GM23338 (cell line): ENCODE measurements at regions not wholly inside any gene's neighbourhood (a gene's known extent, or its start where the extent isn't known, plus 50 kb on each side); places are given as distances from the start of the nearest gene placed in this dataset.
A peak's percentile ranks its signal among the peaks of the same experiment; 100 is the strongest.

Experiments
- ATAC-seq: fragments of 200-7000 bp; cut with Tn5 transposase; 3 replicates; pipeline ENCODE4 v1.9.1; 2020
- DNase-seq: peaks from one replicate; pipeline ENCODE4 v3.0.0-alpha.2; 2015; ENCODE audit warnings: low spot score
- H2AFZ ChIP-seq: fragments of 200-600 bp; sonication (generic); 2 replicates; pipeline ENCODE4 v1.8.0; 2016; ENCODE audit warnings: antibody characterized with exemption, mild to moderate bottlenecking, moderate library complexity
- H3F3A ChIP-seq: fragments of 200-600 bp; sonication (generic); replicated peaks from 2 replicates; pipeline ENCODE4 v1.8.0; 2017; ENCODE audit warnings: antibody characterized with exemption, mixed run types, low read depth
- H3K27ac ChIP-seq: fragments of 200-600 bp; sonication (generic); 2 replicates; pipeline ENCODE4 v1.6.1; 2016; ENCODE audit warnings: low read depth
- H3K27me3 ChIP-seq: fragments of 200-600 bp; sonication (generic); 2 replicates; pipeline ENCODE4 v1.8.0; 2016; ENCODE audit warnings: mild to moderate bottlenecking, mixed run types, moderate library complexity; ENCODE audit not compliant: insufficient read depth
- H3K36me3 ChIP-seq: fragments of 200-600 bp; sonication (generic); 2 replicates; pipeline ENCODE4 v1.8.0; 2016; ENCODE audit warnings: mild to moderate bottlenecking; ENCODE audit not compliant: insufficient read depth
- H3K4me1 ChIP-seq: fragments of 200-600 bp; sonication (generic); 2 replicates; pipeline ENCODE4 v1.8.0; 2016; ENCODE audit warnings: mild to moderate bottlenecking, moderate library complexity; ENCODE audit not compliant: insufficient read depth
- H3K4me2 ChIP-seq: fragments of 200-600 bp; sonication (generic); 2 replicates; pipeline ENCODE4 v1.7.1; 2017; ENCODE audit warnings: mixed run types
- H3K4me3 ChIP-seq: fragments of 200-600 bp; sonication (generic); 2 replicates; pipeline ENCODE4 v1.6.1; 2016; ENCODE audit warnings: mixed run types
- H3K79me2 ChIP-seq: fragments of 200-600 bp; sonication (generic); replicated peaks from 2 replicates; pipeline ENCODE4 v1.8.0; 2017; ENCODE audit warnings: mild to moderate bottlenecking; ENCODE audit not compliant: insufficient read depth
- H3K9me2 ChIP-seq: fragments of 200-600 bp; sonication (generic); 2 replicates; pipeline ENCODE4 v1.8.0; 2017; ENCODE audit not compliant: insufficient read depth
- H4K20me1 ChIP-seq: fragments of 200-600 bp; sonication (generic); replicated peaks from 2 replicates; pipeline ENCODE4 v1.8.0; 2017; ENCODE audit warnings: mild to moderate bottlenecking; ENCODE audit not compliant: insufficient read depth
- H3K27ac Mint-ChIP-seq: 2 replicates; pipeline ENCODE4 v1.8.0; 2020; ENCODE audit warnings: inconsistent platforms, mild to moderate bottlenecking, moderate library complexity, mixed read lengths
- H3K27me3 Mint-ChIP-seq: 3 replicates; pipeline ENCODE4 v1.8.0; 2022; ENCODE audit warnings: low read depth, mild to moderate bottlenecking, moderate library complexity, mixed read lengths, inconsistent platforms; ENCODE audit not compliant: insufficient read depth, poor library complexity
- H3K36me3 Mint-ChIP-seq: 3 replicates; pipeline ENCODE4 v1.8.0; 2021; ENCODE audit warnings: low read depth, mild to moderate bottlenecking, inconsistent platforms, moderate library complexity, mixed read lengths
- H3K4me1 Mint-ChIP-seq: 3 replicates; pipeline ENCODE4 v1.8.0; 2020; ENCODE audit warnings: mild to moderate bottlenecking, inconsistent platforms, mixed read lengths
- H3K4me3 Mint-ChIP-seq: 3 replicates; pipeline ENCODE4 v1.8.0; 2021; ENCODE audit warnings: moderate library complexity, mild to moderate bottlenecking, inconsistent platforms, mixed read lengths
- H3K9me3 Mint-ChIP-seq: 3 replicates; pipeline ENCODE4 v1.8.0; 2020; ENCODE audit warnings: moderate library complexity, mild to moderate bottlenecking, inconsistent platforms, mixed read lengths
- CREB1 ChIP-seq: fragments of 250-450 bp; sonication (Bioruptor Pico); IDR thresholded peaks from 2 replicates; pipeline ENCODE4 v1.5.0; 2020; ENCODE audit warnings: low read depth, mild to moderate bottlenecking, moderate library complexity
- EZH2 ChIP-seq: fragments of 200-600 bp; sonication (generic); IDR thresholded peaks from one replicate; pipeline ENCODE4 v1.8.0; 2017; ENCODE audit warnings: antibody characterized with exemption, mild to moderate bottlenecking, low read depth; ENCODE audit not compliant: unreplicated experiment
- JUNB ChIP-seq: IDR thresholded peaks from one replicate; pipeline ENCODE4 v1.6.1; 2016; ENCODE audit warnings: antibody characterized with exemption; ENCODE audit not compliant: unreplicated experiment
- NANOG ChIP-seq: IDR thresholded peaks from 2 replicates; pipeline ENCODE4 v1.6.1; 2016; ENCODE audit warnings: antibody characterized with exemption, borderline replicate concordance
- POLR2AphosphoS5 ChIP-seq: IDR thresholded peaks from 2 replicates; pipeline ENCODE4 v1.6.1; 2016; ENCODE audit warnings: antibody characterized with exemption, low read depth
- REST ChIP-seq: IDR thresholded peaks from one replicate; pipeline ENCODE4 v1.6.1; 2018; ENCODE audit warnings: antibody characterized with exemption; ENCODE audit not compliant: unreplicated experiment
- ZNF114 ChIP-seq: fragments of 250-450 bp; sonication (Bioruptor Pico); IDR thresholded peaks from 2 replicates; pipeline ENCODE4 v1.5.0; 2020; ENCODE audit warnings: mild to moderate bottlenecking, moderate library complexity
- ZNF331 ChIP-seq: fragments of 250-450 bp; sonication (Bioruptor Pico); IDR thresholded peaks from 2 replicates; pipeline ENCODE4 v1.5.0; 2020; ENCODE audit warnings: low read depth, mild to moderate bottlenecking, moderate library complexity
- ZNF462 ChIP-seq: fragments of 250-450 bp; sonication (Bioruptor Pico); IDR thresholded peaks from 2 replicates; pipeline ENCODE4 v1.5.0; 2020; ENCODE audit warnings: mild to moderate bottlenecking, moderate library complexity
- TF ChIP-seq, protein P1 (sequence below), 2 experiments: fragments of 200-600 bp in 1 of 2; sonication (generic) in 1 of 2; conservative IDR thresholded peaks; 2 replicates each; pipeline versions ENCODE4 v1.5.1 to v1.6.1; 2016 to 2017; ENCODE audit warnings: antibody characterized with exemption in 2 of 2, low read depth in 2 of 2, mild to moderate bottlenecking in 2 of 2, moderate library complexity in 1 of 2

DNA sequence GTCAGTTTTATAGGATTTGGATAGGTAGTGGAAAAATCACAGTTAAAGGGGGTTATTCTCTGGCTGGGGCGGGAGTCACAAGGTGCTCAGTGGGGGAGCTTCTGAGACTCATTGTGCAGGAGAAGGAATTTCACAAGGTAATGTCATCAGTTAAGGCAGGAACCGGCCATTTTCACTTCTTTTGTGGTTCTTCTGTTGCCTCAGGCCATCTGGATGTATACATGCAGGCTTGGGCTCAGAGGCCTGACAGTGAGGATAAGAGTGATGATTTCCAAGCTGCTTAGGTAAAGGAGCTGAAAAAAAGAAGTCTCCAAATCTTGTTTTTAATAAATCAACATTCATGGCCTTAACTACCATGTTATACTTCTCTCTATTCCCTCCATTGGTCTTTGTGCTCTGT lies 622.9 kb upstream of the ID4 start:
- no peak for ATAC-seq
- no peaks in the 10 kb centered on the region for H3K27me3 Mint-ChIP-seq
- no peak overlapping the region for H3K4me3 Mint-ChIP-seq
- Histone ChIP-seq H3K4me2 (no peak overlapping the region), H3K27ac (no peak overlapping the region), H3F3A (no peaks in the 10 kb centered on the region), H3K27me3 (no peaks in the 10 kb centered on the region), H2AFZ (no peak overlapping the region), H3K4me1 (no peaks in the 10 kb centered on the region), H3K4me3 (no peak overlapping the region), H4K20me1 (no peaks in the 10 kb centered on the region), H3K36me3 (no peaks in the 10 kb centered on the region), H3K9me2 (no peaks in the 10 kb centered on the region), H3K79me2 (no peaks in the 10 kb centered on the region)
- peak overlapping the region; percentile 24; the same call in 1 of the 2 replicates for H3K27ac Mint-ChIP-seq
- no peak for DNase-seq
- TF ChIP-seq ZNF331 (CRISPR knock-in tag) (no peak), POLR2AphosphoS5 (no peak), ZNF114 (no peak), JUNB (no peak), REST (no peak), ZNF462 (CRISPR knock-in tag) (no peak), NANOG (no peak), EZH2 (no peak), CREB1 (no peak)
- TF ChIP-seq, protein P1, sequence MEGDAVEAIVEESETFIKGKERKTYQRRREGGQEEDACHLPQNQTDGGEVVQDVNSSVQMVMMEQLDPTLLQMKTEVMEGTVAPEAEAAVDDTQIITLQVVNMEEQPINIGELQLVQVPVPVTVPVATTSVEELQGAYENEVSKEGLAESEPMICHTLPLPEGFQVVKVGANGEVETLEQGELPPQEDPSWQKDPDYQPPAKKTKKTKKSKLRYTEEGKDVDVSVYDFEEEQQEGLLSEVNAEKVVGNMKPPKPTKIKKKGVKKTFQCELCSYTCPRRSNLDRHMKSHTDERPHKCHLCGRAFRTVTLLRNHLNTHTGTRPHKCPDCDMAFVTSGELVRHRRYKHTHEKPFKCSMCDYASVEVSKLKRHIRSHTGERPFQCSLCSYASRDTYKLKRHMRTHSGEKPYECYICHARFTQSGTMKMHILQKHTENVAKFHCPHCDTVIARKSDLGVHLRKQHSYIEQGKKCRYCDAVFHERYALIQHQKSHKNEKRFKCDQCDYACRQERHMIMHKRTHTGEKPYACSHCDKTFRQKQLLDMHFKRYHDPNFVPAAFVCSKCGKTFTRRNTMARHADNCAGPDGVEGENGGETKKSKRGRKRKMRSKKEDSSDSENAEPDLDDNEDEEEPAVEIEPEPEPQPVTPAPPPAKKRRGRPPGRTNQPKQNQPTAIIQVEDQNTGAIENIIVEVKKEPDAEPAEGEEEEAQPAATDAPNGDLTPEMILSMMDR (conservative IDR thresholded peaks at IDR 0.05; ENCODE audit: low read depth in 2 of 2) = no peak
- H3K4me1 Mint-ChIP-seq = peaks cover 4% of the 10 kb centered on the region; the same call in 2 of the 3 replicates
- H3K36me3 Mint-ChIP-seq = no peaks in the 10 kb centered on the region
- peaks cover 6% of the 10 kb centered on the region; the same call in 1 of the 3 replicates for H3K9me3 Mint-ChIP-seq
